ENCODE measurements at regions not wholly inside any gene's neighbourhood (a gene's known extent, or its start where the extent isn't known, plus 50 kb on each side); places are given as distances from the start of the nearest gene placed in this dataset.

- Histone ChIP-seq H3K9ac (ENCODE audit: low read length) (no peak overlapping the region), H3K4me1 (ENCODE audit: control insufficient read depth, low read depth, low read length) (peaks cover 15% of the 10 kb centered on the region), H3K4me3 (ENCODE audit: low read length) (no peak overlapping the region), H3K27me3 (ENCODE audit: control insufficient read depth, insufficient read depth, low read length) (no peaks in the 10 kb centered on the region), H3K36me3 (ENCODE audit: control insufficient read depth, low read depth, low read length) (no peaks in the 10 kb centered on the region), H3K27ac (ENCODE audit: low read length) (no peak overlapping the region), H3K9me3 (ENCODE audit: control insufficient read depth, low read depth, low read length) (no peaks in the 10 kb centered on the region)
These were observed 116.9 kb downstream of the ACKR3 start for GRCh38 chr2:236686561-236686960.

- Histone ChIP-seq H3K27me3 (ENCODE audit: control insufficient read depth, insufficient read depth, low read length) (no peaks in the 10 kb centered on the region), H3K27ac (ENCODE audit: low read length) (no peak overlapping the region), H3K9me3 (ENCODE audit: control insufficient read depth, low read depth, low read length) (no peaks in the 10 kb centered on the region), H3K36me3 (ENCODE audit: control insufficient read depth, low read depth, low read length) (no peaks in the 10 kb centered on the region), H3K4me1 (ENCODE audit: control insufficient read depth, low read depth, low read length) (peaks cover 15% of the 10 kb centered on the region), H3K9ac (ENCODE audit: low read length) (no peak overlapping the region), H3K4me3 (ENCODE audit: low read length) (no peak overlapping the region)
These were observed 117.8 kb downstream of the ACKR3 start for GRCh38 chr2:236687296-236687965.

- peaks cover 15% of the 10 kb centered on the region for H3K4me1 ChIP-seq (ENCODE audit: control insufficient read depth, low read depth, low read length)
- no peaks in the 10 kb centered on the region for H3K27me3 ChIP-seq (ENCODE audit: control insufficient read depth, insufficient read depth, low read length)
- H3K9ac ChIP-seq (ENCODE audit: low read length), result no peak overlapping the region
- no peak overlapping the region for H3K27ac ChIP-seq (ENCODE audit: low read length)
- no peaks in the 10 kb centered on the region for H3K36me3 ChIP-seq (ENCODE audit: control insufficient read depth, low read depth, low read length)
- no peaks in the 10 kb centered on the region for H3K9me3 ChIP-seq (ENCODE audit: control insufficient read depth, low read depth, low read length)
- no peak overlapping the region for H3K4me3 ChIP-seq (ENCODE audit: low read length)
These were observed 118.5 kb downstream of the ACKR3 start for GRCh38 chr2:236688157-236688556.

GRCh38 chr2:236688563-236689392 lies 119.2 kb downstream of the ACKR3 start:
- H3K36me3 ChIP-seq (ENCODE audit: control insufficient read depth, low read depth, low read length), result no peaks in the 10 kb centered on the region
- peaks cover 15% of the 10 kb centered on the region for H3K4me1 ChIP-seq (ENCODE audit: control insufficient read depth, low read depth, low read length)
- no peaks in the 10 kb centered on the region for H3K9me3 ChIP-seq (ENCODE audit: control insufficient read depth, low read depth, low read length)
- no peaks in the 10 kb centered on the region for H3K27me3 ChIP-seq (ENCODE audit: control insufficient read depth, insufficient read depth, low read length)
- H3K4me3 ChIP-seq (ENCODE audit: low read length), result no peak overlapping the region
- no peak overlapping the region for H3K27ac ChIP-seq (ENCODE audit: low read length)
- no peak overlapping the region for H3K9ac ChIP-seq (ENCODE audit: low read length)

- H3K36me3 ChIP-seq (ENCODE audit: control insufficient read depth, low read depth, low read length), result no peaks in the 10 kb centered on the region
- H3K4me1 ChIP-seq (ENCODE audit: control insufficient read depth, low read depth, low read length), result peaks cover 14% of the 10 kb centered on the region
- H3K27ac ChIP-seq (ENCODE audit: low read length), result no peak overlapping the region
- no peak overlapping the region for H3K9ac ChIP-seq (ENCODE audit: low read length)
- no peaks in the 10 kb centered on the region for H3K27me3 ChIP-seq (ENCODE audit: control insufficient read depth, insufficient read depth, low read length)
- no peaks in the 10 kb centered on the region for H3K9me3 ChIP-seq (ENCODE audit: control insufficient read depth, low read depth, low read length)
- H3K4me3 ChIP-seq (ENCODE audit: low read length), result no peak overlapping the region
These were observed 119.7 kb downstream of the ACKR3 start for GRCh38 chr2:236689393-236689700.

- no peak overlapping the region for H3K9ac ChIP-seq (ENCODE audit: low read length)
- H3K27me3 ChIP-seq (ENCODE audit: control insufficient read depth, insufficient read depth, low read length), result no peaks in the 10 kb centered on the region
- no peak overlapping the region for H3K27ac ChIP-seq (ENCODE audit: low read length)
- no peaks in the 10 kb centered on the region for H3K9me3 ChIP-seq (ENCODE audit: control insufficient read depth, low read depth, low read length)
- no peaks in the 10 kb centered on the region for H3K36me3 ChIP-seq (ENCODE audit: control insufficient read depth, low read depth, low read length)
- H3K4me1 ChIP-seq (ENCODE audit: control insufficient read depth, low read depth, low read length), result peaks cover 7% of the 10 kb centered on the region
- H3K4me3 ChIP-seq (ENCODE audit: low read length), result no peak overlapping the region
These were observed 120.4 kb downstream of the ACKR3 start for GRCh38 chr2:236689981-236690380.

- Histone ChIP-seq H3K27me3 (ENCODE audit: control insufficient read depth, insufficient read depth, low read length) (no peaks in the 10 kb centered on the region), H3K4me3 (ENCODE audit: low read length) (no peak overlapping the region), H3K9me3 (ENCODE audit: control insufficient read depth, low read depth, low read length) (no peaks in the 10 kb centered on the region), H3K27ac (ENCODE audit: low read length) (no peak overlapping the region), H3K4me1 (ENCODE audit: control insufficient read depth, low read depth, low read length) (peaks cover 6% of the 10 kb centered on the region), H3K9ac (ENCODE audit: low read length) (no peak overlapping the region), H3K36me3 (ENCODE audit: control insufficient read depth, low read depth, low read length) (no peaks in the 10 kb centered on the region)
These were observed 121.1 kb downstream of the ACKR3 start for GRCh38 chr2:236690726-236691125.

GRCh38 chr2:236691799-236692167 lies 122.2 kb downstream of the ACKR3 start:
- Histone ChIP-seq H3K27me3 (ENCODE audit: control insufficient read depth, insufficient read depth, low read length) (no peaks in the 10 kb centered on the region), H3K9ac (ENCODE audit: low read length) (no peak overlapping the region), H3K36me3 (ENCODE audit: control insufficient read depth, low read depth, low read length) (no peaks in the 10 kb centered on the region), H3K9me3 (ENCODE audit: control insufficient read depth, low read depth, low read length) (no peaks in the 10 kb centered on the region), H3K4me1 (ENCODE audit: control insufficient read depth, low read depth, low read length) (peaks cover 6% of the 10 kb centered on the region), H3K4me3 (ENCODE audit: low read length) (no peak overlapping the region), H3K27ac (ENCODE audit: low read length) (no peak overlapping the region)

- H3K36me3 ChIP-seq (ENCODE audit: control insufficient read depth, low read depth, low read length), result no peaks in the 10 kb centered on the region
- no peak overlapping the region for H3K27ac ChIP-seq (ENCODE audit: low read length)
- no peak overlapping the region for H3K4me3 ChIP-seq (ENCODE audit: low read length)
- peaks cover 6% of the 10 kb centered on the region for H3K4me1 ChIP-seq (ENCODE audit: control insufficient read depth, low read depth, low read length)
- H3K9ac ChIP-seq (ENCODE audit: low read length), result no peak overlapping the region
- no peaks in the 10 kb centered on the region for H3K27me3 ChIP-seq (ENCODE audit: control insufficient read depth, insufficient read depth, low read length)
- no peaks in the 10 kb centered on the region for H3K9me3 ChIP-seq (ENCODE audit: control insufficient read depth, low read depth, low read length)
These were observed 123.3 kb downstream of the ACKR3 start for GRCh38 chr2:236692937-236693336.

GRCh38 chr2:236693531-236693930 lies 123.9 kb downstream of the ACKR3 start:
- Histone ChIP-seq H3K9ac (ENCODE audit: low read length) (no peak overlapping the region), H3K9me3 (ENCODE audit: control insufficient read depth, low read depth, low read length) (no peaks in the 10 kb centered on the region), H3K4me1 (ENCODE audit: control insufficient read depth, low read depth, low read length) (peaks cover 4% of the 10 kb centered on the region), H3K27ac (ENCODE audit: low read length) (no peak overlapping the region), H3K4me3 (ENCODE audit: low read length) (no peak overlapping the region), H3K27me3 (ENCODE audit: control insufficient read depth, insufficient read depth, low read length) (no peaks in the 10 kb centered on the region), H3K36me3 (ENCODE audit: control insufficient read depth, low read depth, low read length) (no peaks in the 10 kb centered on the region)

- Histone ChIP-seq H3K27ac (ENCODE audit: low read length) (no peak overlapping the region), H3K9me3 (ENCODE audit: control insufficient read depth, low read depth, low read length) (no peaks in the 10 kb centered on the region), H3K4me3 (ENCODE audit: low read length) (no peak overlapping the region)
These were observed 124.7 kb downstream of the ACKR3 start for GRCh38 chr2:236694146-236694888.

More at GRCh38 chr2:236694146-236694888, 124.7 kb downstream of the ACKR3 start:
- H3K36me3 ChIP-seq (ENCODE audit: control insufficient read depth, low read depth, low read length), result no peaks in the 10 kb centered on the region
- H3K4me1 ChIP-seq (ENCODE audit: control insufficient read depth, low read depth, low read length), result no peaks in the 10 kb centered on the region
- H3K9ac ChIP-seq (ENCODE audit: low read length), result no peak overlapping the region
- no peaks in the 10 kb centered on the region for H3K27me3 ChIP-seq (ENCODE audit: control insufficient read depth, insufficient read depth, low read length)
